ENCODE measurements at regions not wholly inside any gene's neighbourhood (a gene's known extent, or its start where the extent isn't known, plus 50 kb on each side); places are given as distances from the start of the nearest gene placed in this dataset.

DNA sequence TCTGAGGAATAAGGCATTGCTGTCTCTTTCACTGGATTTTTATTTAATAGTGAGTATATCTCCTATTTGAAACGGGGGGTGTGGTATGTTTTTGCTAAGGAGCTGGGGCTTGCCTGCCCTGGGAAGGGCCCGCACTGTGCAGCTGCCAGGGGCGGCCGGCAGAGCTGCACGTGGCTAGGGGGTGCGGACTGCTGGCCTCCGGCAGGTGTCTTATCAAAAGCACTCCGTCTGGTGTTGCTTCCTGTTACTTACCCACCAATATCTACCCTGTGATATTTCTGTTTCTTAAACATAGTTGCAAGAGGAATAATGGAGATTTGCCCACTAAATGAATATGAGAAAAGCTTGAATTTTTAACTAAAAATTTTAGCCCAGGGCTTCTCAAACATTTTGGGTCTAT lies 232.0 kb downstream of the IRX1 start:
- no peak for DNase-seq

DNA sequence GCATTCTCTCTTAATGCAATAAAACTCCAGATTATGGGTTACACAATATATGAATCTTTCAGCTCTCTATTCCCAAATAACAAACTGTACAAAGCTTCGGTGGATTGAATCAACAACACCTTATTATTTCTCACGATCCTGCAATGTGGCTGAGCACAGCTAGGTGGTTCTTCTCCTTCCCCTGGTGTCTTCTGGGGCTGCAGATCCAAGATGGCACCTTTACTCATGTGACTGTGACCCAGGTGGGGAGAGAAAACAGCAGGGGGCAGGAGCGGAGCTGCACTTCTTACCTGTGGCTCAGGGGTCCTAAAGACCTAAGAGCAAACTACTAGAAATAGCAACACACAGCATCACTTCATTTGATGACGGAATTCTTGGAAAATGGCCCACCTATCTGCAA lies 233.1 kb downstream of the IRX1 start:
- no peak for DNase-seq

DNA sequence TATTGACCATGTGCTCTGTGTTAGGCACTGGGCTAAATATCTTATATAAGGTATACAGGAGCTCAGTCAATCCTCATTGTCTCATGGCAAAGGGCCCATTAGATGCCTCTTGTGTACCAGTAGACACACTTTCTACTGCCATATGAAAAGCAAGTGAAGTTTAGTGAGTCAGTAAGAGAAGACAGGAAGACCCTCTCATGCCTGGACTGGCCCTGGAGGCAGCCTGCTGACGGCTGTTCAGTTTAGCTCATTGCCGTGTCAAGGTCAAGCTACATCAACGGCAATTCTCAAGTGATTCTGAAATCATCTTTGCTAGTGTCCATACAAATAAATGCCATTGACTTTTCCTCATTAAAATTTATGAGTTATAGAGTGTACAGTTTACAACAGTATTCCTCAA lies 237.9 kb downstream of the IRX1 start:
- DNase-seq = no peak

DNA sequence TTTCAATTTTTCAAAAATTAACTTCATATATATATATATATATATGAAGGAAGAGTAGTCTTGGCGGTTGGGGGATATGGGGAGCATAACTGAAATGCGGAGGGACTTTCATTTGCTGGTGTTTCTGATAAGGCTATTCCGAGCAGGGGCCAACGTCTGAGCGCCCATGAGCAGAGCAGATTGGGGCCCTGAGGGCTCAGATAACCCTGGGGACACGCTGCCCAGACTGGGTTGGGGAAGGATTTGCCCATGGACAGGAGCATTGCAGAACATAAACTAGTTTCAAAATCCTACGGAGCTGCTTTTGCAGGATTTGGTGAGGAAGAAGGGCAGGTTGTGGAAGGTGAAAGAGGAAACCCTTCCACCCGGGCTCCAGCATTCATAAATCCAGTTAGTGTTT lies 240.2 kb downstream of the IRX1 start:
- no peak for DNase-seq

DNA sequence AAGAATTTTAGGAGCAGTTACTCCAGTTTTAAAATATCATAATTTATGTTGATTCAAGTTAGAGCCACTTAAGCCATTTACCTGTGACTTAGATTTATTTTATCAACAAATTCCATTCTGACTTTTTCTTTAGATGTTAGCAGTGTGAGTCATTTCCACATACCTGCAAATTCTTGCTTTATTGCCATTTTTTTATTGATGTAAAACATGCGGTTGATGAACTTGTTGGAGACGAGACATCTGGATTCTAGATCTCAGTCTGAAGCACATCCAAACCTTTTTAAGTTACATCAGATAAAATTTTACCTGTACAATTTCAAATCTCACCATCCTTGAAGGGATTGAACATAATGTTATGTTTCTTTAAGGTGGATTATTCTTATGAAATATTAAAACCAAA lies 240.9 kb downstream of the IRX1 start:
- DNase-seq = no peak

DNA sequence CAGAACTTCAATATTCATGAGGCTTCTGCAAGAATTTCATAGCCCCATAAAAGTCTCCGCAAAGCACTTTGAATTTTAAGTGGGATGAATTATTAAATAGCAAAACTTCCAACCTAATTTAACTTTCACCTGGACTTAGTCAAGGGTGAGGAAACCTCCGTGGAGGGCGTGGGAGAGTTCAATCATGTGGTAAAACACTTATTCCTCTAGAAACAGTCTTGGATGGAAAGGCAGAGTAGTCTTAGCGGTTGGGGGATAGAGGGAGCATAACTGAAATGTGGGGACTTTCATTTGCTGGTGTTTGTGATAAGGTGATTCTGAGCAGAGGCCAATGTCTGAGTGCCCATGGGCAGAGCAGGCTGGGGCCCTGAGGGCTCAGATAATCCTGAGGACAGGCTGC lies 241.9 kb downstream of the IRX1 start:
- no peak for DNase-seq

DNA sequence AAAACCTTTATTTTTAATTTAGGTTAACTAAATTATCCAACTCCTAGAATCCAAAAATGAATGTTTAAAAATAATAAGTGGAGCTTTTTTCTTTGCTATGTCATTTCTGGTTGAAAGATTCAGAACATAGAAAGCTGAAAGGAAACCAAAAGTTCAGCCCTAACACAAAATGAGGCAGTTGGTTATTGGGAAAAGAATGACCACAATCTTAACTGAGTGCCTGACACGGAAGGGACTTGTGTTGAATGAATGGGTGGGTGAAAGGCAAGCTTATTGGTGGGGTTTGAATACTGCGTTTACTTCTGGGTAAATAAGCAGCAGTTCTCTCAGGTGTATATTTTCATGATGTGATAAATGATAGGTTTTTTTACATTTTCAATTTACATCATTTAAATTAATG lies 243.5 kb downstream of the IRX1 start:
- no peak for DNase-seq

DNA sequence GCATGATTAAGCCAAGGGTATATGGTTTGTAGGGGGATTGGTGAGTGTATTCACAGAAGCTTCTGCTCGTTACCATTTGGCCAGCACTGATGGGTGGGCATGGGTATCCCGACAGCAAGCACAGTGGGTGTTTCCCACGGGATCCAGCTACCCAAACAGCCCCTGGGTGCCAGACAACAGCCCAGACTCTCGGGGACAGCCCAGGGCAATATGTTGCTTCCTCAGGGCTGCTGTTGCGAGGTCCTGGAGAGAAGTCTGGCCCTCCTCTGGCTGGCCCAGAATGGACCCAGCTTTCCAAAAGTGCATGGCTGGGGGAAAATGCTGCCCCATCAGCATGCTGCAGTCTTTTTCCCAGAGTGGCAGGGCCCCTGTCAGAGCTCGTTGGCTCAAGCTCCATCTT lies 247.0 kb downstream of the IRX1 start:
- DNase-seq = no peak

DNA sequence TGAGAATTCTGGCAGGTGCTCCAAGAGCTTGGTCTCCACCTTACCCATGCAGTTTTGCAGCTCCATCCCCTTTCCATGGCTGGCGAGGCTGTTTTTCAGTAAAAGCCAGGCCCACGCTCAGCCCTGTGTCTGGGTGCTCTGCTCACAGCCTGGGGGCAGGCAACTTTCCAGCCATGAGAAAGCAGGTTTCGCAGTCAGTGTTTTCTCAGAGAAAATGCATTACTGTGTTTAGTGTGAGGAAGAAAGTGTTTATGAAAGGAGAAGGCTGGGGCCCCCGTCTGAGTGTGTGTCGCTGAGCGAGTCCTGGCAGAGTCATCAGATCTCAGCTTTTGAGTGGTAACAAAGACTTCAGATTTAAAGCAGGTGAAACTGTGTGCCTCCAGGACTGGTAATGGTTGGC lies 248.1 kb downstream of the IRX1 start:
- DNase-seq = no peak

DNA sequence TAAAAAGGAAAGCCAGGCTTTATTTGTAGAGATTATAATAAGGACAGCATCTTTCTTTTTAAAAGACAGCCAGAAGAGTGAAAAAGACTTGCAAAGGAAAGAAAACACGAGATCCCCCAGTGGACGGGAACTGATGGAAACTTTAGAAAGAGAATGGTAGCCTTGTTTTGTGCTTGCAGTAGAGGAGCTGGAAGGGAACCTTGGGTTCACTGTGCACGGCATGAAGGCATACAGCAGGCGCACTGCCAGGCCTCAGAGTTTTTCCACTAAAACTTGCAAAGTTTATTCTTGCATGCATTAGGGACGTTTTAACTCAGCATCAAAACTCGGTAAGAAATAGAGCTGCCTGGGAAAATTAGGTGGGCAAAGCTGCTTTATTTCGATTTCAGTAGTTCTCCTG lies 248.6 kb downstream of the IRX1 start:
- DNase-seq = no peak

DNA sequence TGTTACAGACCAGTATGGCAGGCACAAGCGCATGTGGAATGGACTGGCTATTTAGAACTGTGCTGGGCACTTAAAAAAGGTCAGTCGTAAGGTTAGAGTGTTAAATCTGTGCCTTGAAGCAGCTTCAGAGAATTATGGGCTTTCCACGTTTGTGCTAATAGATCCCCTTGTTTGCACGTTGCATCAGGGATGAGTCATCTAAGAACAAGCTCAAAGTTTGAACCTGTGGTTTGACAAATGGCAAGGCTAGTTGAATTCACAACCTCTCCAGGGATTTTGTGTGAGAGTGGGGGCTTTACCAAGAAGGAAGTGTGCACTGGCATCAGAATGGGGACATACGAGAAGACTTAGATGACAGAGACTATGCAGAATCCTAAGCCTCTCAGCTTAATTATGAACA lies 249.6 kb downstream of the IRX1 start:
- no peak for DNase-seq

DNA sequence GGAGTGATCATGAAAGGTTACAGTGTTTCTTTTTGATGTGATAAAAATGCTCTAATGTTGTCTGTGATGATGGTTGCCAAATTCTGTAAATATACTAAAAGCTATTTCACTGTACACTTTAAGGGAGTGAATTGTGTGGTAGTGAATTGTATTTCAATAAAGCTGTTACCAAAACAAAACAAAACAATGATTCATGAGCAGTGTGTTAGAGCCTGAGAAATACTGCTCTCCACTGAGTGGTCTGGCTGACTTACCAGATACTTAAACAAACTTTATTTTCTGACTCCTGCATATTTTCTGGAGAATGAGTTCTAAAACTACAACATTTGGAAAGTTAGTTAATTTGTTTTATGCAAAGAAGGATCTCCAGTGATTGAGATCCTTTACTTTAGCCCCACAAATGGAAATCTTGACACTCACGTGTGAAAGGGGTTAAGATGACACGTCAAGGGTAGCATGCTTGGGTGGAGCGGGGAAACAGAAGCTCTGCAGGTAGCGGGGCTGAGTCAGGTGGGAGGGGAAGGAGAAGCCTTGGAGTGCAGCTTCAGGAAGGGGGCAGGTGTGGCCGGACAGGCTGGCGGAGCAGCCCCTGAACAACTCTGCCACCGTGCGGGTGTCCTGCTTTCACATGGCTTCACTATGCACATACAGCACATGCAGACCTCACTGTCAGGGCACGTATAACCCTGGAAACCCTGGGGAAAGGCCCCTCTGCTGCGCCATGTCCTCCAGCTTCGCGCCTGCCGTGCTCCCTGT lies 256.7 kb downstream of the IRX1 start:
- no peak for DNase-seq

DNA sequence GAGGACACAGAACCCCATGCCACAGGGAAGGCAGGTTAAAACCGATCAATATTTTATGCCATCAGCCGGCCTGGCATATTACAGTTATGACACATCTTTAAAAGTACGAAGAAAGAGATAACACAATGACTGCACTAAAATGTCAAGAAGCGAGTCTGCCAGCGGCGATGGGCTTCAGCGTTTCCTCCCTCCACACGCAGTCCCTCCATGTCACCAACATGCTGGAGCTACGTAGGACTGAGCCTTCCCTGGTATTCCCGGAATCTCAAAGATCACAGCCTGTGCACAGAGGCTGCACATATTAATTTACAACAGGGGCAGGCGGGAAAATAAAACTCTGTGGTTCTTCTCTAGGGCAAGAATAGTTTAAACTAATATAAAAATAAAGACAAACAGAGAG lies 257.7 kb downstream of the IRX1 start:
- DNase-seq = no peak

DNA sequence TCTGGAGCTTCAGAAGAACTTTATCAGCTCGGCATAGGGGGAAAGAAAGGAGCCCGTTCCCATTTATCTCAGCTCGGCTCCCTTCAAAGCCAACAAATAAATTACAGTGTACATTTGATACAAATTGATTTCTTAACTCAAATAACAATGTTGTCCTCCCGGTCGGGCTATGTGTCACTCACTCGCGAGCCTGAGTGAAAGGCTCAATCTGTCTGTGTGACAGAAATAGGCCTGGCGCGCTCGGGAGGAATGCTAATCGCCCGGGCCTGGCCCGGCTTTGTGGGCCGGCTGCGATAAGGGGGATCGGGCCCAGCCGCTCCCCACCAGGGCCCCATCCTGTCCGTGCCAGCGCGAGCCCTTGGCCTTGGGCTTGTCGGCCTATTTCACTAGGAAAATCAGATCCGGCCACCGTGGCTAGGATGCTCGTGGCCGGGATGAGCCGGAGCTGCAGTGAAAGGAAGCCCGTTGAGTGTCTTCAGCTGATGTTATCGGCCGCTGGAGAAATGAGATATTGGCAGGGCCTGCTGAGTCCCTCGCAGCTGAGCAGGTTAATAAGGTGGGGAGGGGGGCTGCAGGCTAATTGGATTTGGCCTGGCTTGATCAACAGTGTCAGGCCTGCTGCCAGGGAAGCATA lies 258.7 kb downstream of the IRX1 start:
- DNase-seq = no peak

DNA sequence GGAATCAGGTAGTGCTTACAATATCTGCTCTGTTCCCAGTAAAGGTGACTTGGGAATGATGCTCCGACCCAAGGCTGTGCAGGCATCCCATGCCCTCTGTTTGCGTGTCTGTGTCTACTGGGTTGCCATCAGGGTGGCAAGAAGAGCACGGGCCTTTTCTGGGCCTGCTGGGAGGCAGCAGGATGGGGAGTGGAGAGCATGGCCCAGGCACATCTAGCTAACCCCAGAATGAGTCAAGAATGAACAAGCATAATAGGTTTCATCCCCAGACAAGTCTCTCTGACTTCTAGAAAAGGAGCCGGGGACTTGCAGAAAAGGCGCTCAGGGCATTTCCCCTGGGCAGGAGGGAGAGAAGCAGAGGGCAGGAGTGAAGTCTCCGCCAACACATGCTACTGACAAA lies 260.4 kb downstream of the IRX1 start:
- no peak for DNase-seq

DNA sequence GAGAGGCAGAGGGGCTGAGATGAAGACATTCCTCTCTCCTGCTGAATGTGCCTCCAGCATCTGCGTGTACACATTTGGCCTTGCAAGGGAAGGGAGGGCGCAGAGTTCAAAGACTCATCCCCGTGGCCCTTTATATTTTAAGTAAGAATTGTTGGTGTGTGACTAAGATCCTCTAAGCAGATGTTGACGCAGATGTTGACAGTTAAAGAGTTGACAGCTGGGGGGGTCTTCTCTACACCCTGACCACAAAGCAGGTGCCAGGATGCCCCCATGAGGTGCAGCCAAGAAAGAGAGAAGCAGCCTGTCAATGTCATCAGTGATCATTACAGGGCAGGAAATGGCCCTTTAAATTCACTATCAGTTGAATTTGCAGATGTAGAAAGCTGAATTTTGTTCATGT lies 262.9 kb downstream of the IRX1 start:
- no peak for DNase-seq

DNA sequence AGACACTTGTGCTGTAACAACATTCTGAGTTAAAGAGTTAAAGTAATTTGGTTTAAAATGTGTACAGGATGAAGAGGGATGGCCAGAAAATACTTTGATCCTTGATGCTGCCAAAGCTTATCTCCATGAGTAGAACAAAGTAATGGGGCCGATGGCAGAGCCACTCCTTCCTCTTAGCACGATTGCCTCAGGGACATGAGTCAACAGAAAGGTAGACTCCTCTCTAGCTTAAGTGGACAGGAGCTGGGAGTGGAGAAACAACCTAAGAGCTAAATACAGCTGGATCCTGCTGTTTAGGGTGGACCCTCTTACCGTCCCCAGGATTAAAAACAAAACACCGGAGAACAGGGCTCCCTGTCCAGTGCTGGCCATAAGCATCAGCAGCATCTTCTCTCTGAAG lies 267.3 kb downstream of the IRX1 start:
- DNase-seq = no peak

DNA sequence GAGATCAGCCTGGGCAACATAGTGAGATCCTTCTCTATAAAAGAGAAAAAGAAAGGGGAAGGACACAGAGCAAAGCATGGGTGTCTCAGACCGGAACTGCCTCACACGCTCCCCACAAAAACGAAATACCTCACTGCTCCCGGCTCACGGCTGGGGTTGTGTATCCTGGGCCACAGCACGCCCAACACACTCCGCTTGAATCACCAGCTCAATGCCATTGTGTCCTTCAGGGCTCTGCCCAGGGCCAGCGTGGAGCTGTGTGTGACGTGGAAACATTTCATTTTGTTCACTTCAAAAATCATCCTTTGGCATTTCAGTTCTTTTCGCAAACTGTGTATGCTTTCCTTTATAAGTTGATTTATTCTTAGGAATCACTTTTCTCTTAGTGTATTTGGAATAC lies 279.5 kb downstream of the IRX1 start:
- DNase-seq = no peak

DNA sequence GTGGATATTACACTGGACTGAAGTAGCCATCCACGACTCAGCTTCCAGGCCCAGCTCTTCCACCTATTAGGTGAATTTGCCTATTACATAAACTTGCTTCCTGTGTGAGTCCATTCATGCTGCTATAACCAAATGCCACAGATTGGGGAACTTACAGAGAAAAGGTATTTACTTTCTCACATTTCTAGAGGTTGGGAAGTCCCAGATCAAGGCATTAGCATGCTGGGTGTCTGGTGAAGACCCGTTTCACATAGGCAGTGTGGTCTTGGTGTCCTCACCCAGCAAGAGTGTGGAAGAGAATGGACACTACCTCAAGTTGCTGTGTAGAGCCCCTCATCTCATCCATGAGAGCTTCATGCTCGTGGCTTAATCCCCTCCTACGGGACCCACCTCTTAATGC lies 282.6 kb downstream of the IRX1 start:
- DNase-seq = no peak

DNA sequence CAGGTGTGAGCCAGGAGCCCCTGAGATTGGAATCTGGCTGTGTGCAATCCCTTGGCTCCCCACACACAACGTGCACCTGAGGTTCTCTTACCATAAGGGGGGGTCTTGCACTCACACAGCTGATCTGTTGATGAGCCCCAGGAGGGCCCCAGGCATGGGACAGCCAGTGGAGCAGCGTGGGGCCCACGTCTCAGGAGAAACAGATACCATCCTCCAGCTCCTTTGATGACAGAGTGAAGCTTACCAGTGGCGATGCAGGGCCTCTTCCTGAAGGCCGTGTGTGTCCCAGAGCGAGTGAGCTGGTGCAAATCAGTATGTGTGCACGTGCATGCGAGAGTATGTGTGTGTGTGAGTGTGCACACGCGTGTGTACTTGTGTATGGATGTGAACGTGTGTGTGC lies 287.4 kb downstream of the IRX1 start:
- DNase-seq = no peak

DNA sequence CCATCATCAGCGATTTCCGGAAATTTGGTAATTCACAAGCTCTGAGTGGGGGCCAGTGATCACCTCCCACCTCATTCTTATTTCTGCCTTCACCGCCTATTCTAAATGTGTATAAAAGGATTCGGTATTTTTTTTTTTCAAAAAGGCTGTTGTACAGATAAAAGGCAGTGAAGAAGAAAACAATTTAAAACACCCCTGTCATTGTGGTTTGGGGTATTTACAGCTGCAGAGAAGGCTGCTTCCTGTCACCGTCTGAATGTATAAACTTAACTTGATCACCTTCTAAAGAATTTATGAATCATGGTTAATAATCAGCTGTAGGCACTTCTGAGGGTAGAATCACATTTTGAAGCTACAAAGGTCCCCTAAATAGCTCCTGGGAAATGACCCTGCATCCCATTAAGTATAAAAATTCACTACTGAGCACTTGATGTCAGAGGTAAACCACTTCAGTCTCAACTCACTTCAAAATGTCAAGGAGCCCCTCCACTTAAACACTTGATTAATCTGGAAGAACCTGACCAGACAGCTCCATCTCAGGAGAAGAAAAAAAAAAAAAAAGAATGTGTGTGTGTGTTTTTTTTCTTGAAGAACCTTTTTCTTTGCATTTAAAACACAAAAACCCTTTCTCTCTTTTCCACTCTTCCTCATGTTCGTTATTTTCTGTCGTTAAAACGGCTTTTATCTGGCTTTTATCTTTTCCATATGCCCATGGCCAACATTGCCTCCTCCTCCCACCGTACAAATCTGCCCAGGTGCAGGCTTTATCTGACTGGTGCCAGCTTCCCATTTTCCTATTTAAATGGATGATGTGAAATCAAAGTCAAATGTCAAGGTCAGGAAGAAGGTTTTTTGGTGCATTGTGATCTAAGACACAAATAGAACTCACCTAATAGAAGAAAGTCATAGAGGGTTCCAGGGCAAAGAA lies 291.2 kb downstream of the IRX1 start:
- no peak for DNase-seq

DNA sequence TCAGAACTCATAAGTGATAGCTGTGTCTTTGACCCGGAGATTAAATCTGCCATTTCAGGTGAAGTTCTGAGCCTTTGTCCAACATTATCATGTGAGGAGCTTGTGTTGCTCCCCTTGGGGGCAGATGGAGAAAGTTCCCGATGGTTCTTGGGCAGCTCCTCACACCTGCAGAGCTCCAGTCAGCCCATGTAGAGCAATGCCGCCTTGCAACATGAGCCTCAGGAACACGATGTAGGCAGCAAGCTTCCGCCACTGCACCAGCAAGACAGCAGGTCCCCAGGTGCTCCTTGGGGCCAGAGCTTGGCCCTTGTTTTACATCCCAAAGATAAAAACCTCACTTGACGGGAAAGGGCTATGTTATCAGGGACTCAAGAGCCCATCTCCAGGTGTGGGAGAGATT lies 292.7 kb downstream of the IRX1 start:
- no peak for DNase-seq

DNA sequence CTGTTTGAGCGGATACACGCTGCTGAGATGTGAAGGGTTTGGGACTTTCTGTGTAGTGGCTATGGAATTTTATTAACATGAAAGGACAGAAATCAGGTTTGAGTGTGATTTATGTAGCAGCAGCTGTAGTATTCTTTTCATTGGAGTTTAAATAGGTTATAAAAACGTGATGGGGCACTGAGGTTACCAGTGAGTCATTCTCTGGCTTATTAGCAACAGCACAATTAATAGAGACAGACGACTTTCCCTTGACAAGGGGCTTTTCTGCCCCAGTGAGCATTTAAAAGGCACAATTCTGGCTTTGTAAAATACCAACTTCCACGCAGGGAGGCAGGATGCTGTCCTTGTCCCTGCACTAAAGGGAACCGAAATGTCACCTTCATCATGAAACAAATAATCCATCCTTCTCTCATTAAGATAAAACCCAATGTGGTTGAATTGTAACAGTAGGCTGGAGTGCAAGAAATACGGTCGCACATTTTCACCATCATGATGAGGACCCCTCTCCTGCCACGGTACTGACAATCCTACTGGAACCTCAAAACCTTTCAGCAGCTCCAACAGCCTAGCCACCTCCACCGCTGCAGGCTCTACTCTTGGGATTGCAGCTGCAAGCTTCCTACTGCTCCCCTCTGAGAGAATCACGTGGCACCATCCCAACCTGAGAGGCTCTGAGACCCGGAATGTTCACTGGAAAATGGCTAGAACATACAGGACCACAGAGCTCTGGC lies 293.9 kb downstream of the IRX1 start:
- DNase-seq = no peak

Data from T1000 (cell line).